ENCODE measurements at regions not wholly inside any gene's neighbourhood (a gene's known extent, or its start where the extent isn't known, plus 50 kb on each side); places are given as distances from the start of the nearest gene placed in this dataset.
"Not testable (repeated sequence)": the region's sequence is repeated elsewhere in the genome, so short reads cannot be mapped to it uniquely, and the experiment has no call there.

DNA sequence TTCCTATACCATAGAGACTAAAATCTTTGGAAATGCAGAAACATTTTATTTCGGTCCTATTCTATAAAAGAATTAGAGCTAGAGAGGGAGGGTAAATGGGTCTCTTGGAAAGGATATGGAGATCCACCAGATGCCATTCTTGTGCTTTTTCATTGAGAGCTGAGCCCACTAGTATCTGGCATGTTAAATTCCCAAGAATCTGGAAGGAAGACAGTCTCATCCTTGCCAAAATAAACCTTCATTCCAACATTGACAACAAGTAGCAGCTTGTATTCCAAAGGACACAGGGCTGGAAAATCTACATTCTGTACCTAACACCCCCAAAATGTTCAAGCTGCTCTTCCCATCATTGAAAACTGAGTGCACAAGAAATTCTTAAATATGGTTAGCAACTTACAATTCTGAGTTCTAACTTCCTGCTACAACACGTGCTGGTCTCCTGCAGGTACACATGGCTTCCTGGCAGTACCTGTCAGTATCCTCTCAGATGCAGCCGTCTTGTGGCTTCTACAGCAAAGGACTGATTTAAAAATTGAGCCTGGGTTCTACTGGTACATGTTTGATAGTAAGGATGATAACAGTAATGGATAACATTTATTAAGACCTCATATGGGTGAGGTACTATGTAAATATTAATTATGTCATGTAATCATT is 348.1 kb downstream of the SV2B start:
- Histone ChIP-seq H3K36me3 (replicated peaks in 1 of 2; ENCODE audit: insufficient read depth in 1 of 2, low read depth in 2 of 2) (no peaks in the 10 kb centered on the region), H3K4me3 (no peak overlapping the region), H3K9me3 (no peaks in the 10 kb centered on the region), H3K27me3 (no peaks in the 10 kb centered on the region), H3K4me1 (no peaks in the 10 kb centered on the region), H3K27ac (no peak overlapping the region)
- ATAC-seq (no peak), DNase-seq (no peak)
- WGBS, 2 donors: 49 to 54% methylated on average over 3 of the region's 3 CpGs
- no peak for TF ChIP-seq POLR2A (IDR thresholded peaks at IDR 0.05)
- TF ChIP-seq, protein P1, sequence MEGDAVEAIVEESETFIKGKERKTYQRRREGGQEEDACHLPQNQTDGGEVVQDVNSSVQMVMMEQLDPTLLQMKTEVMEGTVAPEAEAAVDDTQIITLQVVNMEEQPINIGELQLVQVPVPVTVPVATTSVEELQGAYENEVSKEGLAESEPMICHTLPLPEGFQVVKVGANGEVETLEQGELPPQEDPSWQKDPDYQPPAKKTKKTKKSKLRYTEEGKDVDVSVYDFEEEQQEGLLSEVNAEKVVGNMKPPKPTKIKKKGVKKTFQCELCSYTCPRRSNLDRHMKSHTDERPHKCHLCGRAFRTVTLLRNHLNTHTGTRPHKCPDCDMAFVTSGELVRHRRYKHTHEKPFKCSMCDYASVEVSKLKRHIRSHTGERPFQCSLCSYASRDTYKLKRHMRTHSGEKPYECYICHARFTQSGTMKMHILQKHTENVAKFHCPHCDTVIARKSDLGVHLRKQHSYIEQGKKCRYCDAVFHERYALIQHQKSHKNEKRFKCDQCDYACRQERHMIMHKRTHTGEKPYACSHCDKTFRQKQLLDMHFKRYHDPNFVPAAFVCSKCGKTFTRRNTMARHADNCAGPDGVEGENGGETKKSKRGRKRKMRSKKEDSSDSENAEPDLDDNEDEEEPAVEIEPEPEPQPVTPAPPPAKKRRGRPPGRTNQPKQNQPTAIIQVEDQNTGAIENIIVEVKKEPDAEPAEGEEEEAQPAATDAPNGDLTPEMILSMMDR (IDR thresholded peaks at IDR 0.05): no peak
- intact Hi-C loops (cut with DNase I): no loop called here

DNA sequence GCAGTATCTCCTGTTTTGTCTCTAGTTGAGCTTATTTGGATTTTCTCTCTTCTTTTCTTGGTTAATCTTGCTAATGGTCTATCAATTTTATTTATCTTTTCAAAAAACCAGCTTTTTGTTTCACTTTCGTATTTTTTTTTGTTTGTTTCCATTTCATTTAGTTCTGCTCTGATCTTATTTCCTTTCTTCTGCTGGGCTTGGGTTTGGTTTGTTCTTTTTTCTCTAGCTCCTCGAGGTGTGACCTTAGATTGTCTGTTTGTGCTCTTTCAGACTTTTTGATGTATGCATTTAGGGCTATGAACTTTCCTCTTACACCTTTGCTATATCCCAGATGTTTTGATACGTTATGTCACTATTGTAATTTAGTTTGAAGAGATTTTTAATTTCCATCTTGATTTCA is 353.3 kb downstream of the SV2B start:
- H3K9me3 ChIP-seq; H3K4me3 ChIP-seq; intact Hi-C loops (cut with DNase I); H3K4me1 ChIP-seq; H3K27ac ChIP-seq; H3K36me3 ChIP-seq (replicated peaks in 1 of 2; ENCODE audit: insufficient read depth in 1 of 2, low read depth in 2 of 2); DNase-seq; H3K27me3 ChIP-seq; ATAC-seq: not testable (repeated sequence)
- WGBS, 2 donors: 49 to 60% methylated on average over 3 of the region's 3 CpGs

- intact Hi-C loops (cut with DNase I): no loop called here
- no peak overlapping the region for H3K4me3 ChIP-seq
- peak in 1 of 3 donors; percentile 47 for TF ChIP-seq POLR2A (IDR thresholded peaks at IDR 0.05)
- TF ChIP-seq, protein P1 (IDR thresholded peaks at IDR 0.05): no peak
- DNase-seq (peak; percentile 38 to 70 (median 46)), ATAC-seq (peak; percentile 91)
- no peaks in the 10 kb centered on the region for H3K9me3 ChIP-seq
- H3K27ac ChIP-seq: peak overlapping the region; percentile 52 to 83 (median 67)
- peaks cover 16% of the 10 kb centered on the region for H3K4me1 ChIP-seq
- H3K27me3 ChIP-seq: no peaks in the 10 kb centered on the region
- whole genome bisulfite sequencing, 2 donors: 55 to 61% methylated on average over 7 of the region's 7 CpGs
- H3K36me3 ChIP-seq (replicated peaks in 1 of 2; ENCODE audit: insufficient read depth in 1 of 2, low read depth in 2 of 2): no peaks in the 10 kb centered on the region
These were observed 356.2 kb downstream of the SV2B start for GRCh38 chr15:91456251-91456718.

DNA sequence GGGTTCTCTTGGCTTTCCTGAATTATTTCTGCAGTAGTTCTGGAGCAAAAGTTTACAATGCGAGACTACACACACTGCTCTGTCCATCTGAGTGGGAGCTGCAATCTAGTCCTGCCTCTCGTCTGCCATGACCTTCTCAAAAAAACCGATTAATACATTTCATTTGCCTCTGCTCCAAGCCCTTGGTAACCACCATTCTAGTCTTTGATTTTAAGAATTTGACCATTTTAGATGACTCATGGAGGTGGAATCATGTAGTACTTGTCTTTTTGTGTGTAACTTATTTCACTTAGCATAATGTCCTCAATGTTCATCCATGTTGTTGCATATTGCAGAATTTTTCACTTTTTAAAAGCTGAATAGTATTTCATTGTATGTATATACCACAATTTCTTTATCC is 356.9 kb downstream of the SV2B start:
- ATAC-seq: no peak
- 73% methylated on average over 3 of the region's 3 CpGs for WGBS, 2 donors
- intact Hi-C loops (cut with DNase I): no loop called here

DNA sequence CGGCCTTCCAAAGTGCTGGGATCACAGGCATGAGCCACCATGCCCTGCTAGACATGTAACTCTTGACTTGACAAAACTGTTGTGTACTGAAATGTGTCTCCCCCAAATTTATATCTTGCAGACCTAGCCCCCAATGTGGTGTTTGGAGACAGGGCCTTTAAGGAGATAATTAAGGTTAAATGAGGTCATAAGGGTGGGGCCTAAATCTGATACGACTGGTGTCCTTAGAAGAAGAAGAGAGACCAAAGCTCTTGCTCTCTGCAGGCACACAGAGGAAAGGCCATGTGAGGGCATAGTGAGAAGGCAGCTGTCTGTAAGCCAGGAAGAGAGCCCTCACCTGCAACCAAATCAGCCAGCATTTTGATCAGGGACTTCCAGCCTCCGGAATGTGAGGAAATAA is 361.3 kb downstream of the SV2B start:
- DNase-seq (no peak), ATAC-seq (no peak)
- Histone ChIP-seq H3K36me3 (replicated peaks in 1 of 2; ENCODE audit: insufficient read depth in 1 of 2, low read depth in 2 of 2) (no peaks in the 10 kb centered on the region), H3K4me3 (no peak overlapping the region), H3K4me1 (peaks cover 10% of the 10 kb centered on the region), H3K27me3 (no peaks in the 10 kb centered on the region), H3K27ac (no peak overlapping the region), H3K9me3 (no peaks in the 10 kb centered on the region)
- no peak for TF ChIP-seq POLR2A (IDR thresholded peaks at IDR 0.05)
- TF ChIP-seq, protein P1 (IDR thresholded peaks at IDR 0.05): no peak
- 53 to 79% methylated on average over 3 of the region's 3 CpGs for WGBS, 2 donors
- intact Hi-C loops (cut with DNase I): no loop called here

More for the DNA sequence above, 356.9 kb downstream of the SV2B start:
- Histone ChIP-seq H3K36me3 (replicated peaks in 1 of 2; ENCODE audit: insufficient read depth in 1 of 2, low read depth in 2 of 2) (no peaks in the 10 kb centered on the region), H3K4me1 (peaks cover 16% of the 10 kb centered on the region), H3K4me3 (no peak overlapping the region), H3K27ac (peak overlapping the region; percentile 21 to 83 (median 67)), H3K27me3 (no peaks in the 10 kb centered on the region), H3K9me3 (no peaks in the 10 kb centered on the region)
- DNase-seq: no peak
- no peak for TF ChIP-seq POLR2A (IDR thresholded peaks at IDR 0.05)
- TF ChIP-seq, protein P1 (IDR thresholded peaks at IDR 0.05): no peak

Measured in body of pancreas (tissue), 4 donors.